ENCODE measurements at regions not wholly inside any gene's neighbourhood (a gene's known extent, or its start where the extent isn't known, plus 50 kb on each side); places are given as distances from the start of the nearest gene placed in this dataset.

DNA sequence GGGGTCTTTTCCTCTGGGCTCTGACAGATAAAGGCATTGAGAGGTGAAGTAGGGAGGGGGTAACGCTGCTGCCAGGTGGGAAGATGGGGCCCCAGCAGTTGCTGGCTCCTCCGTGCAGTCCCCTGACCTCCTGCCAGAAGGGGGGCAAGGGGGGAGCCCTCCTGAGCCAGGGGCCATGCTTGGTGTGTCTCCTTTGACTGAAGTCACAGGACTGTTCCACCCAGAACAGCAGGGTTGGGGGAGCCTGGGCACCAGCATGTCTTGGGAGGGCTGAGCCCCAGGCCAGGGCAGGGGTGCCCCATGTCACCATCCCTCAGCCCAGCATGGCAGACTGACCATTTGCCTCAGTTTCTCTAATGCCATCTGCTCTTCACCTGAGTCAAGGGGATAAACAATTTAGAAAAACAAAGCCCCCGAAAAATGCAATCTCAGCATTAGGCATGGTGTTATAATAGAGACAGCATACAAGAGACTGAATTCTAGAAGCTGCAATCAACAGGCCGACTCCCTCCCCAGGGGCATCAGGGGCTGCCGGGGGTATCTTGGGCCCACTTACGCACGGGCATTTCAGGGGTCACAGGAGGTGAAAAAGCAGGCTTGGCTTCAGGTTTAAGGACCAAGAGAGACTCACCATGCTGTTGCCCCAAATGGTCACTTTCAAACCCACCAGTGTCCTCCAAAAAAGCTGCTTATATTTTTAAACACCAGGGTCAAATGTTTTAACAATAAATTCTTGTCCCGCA lies 108.6 kb upstream of the GPR26 start (continued):
- TF ChIP-seq, protein P1, sequence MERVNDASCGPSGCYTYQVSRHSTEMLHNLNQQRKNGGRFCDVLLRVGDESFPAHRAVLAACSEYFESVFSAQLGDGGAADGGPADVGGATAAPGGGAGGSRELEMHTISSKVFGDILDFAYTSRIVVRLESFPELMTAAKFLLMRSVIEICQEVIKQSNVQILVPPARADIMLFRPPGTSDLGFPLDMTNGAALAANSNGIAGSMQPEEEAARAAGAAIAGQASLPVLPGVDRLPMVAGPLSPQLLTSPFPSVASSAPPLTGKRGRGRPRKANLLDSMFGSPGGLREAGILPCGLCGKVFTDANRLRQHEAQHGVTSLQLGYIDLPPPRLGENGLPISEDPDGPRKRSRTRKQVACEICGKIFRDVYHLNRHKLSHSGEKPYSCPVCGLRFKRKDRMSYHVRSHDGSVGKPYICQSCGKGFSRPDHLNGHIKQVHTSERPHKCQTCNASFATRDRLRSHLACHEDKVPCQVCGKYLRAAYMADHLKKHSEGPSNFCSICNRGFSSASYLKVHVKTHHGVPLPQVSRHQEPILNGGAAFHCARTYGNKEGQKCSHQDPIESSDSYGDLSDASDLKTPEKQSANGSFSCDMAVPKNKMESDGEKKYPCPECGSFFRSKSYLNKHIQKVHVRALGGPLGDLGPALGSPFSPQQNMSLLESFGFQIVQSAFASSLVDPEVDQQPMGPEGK (CRISPR knock-in tag; IDR thresholded peaks at IDR 0.05; ENCODE audit: borderline replicate concordance), result no peak
- TF ChIP-seq ZFP30 (CRISPR knock-in tag; IDR thresholded peaks at IDR 0.05), result no peak
- TF ChIP-seq ZNF8 (CRISPR knock-in tag; IDR thresholded peaks at IDR 0.05), result no peak
- no peak for TF ChIP-seq TCF4 (CRISPR knock-in tag; IDR thresholded peaks at IDR 0.05; ENCODE audit: borderline replicate concordance)

DNA sequence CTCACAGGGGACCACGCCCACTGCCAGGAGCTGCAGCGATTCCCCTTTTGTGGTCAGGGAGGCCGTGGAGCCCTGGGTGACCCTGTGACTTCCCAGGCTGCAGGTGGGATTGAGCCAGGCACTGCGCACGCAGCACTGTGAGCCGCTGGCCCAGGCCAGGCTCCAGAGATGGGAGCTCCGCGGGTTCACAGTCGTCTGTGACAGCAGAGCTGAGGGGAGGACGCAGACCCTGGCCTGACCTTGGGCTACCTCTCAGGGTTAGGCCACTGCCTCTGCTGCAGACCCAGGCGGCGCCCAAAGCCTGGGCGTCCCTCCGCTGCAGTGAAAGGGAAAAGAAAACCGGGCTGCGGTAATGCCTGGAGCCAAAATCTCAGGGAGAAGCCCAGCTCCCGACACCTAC lies 107.5 kb upstream of the GPR26 start:
- TF ChIP-seq PPARA (CRISPR knock-in tag; IDR thresholded peaks at IDR 0.05; ENCODE audit: borderline replicate concordance) (no peak), GLIS3 (CRISPR knock-in tag; IDR thresholded peaks at IDR 0.05) (no peak), ZC3H10 (CRISPR knock-in tag; IDR thresholded peaks at IDR 0.05) (no peak), ZNF565 (CRISPR knock-in tag; conservative IDR thresholded peaks at IDR 0.05; ENCODE audit: low read depth) (no peak), ARNTL (CRISPR knock-in tag; IDR thresholded peaks at IDR 0.05; ENCODE audit: borderline replicate concordance, low read depth) (no peak)
- TF ChIP-seq, protein P2, sequence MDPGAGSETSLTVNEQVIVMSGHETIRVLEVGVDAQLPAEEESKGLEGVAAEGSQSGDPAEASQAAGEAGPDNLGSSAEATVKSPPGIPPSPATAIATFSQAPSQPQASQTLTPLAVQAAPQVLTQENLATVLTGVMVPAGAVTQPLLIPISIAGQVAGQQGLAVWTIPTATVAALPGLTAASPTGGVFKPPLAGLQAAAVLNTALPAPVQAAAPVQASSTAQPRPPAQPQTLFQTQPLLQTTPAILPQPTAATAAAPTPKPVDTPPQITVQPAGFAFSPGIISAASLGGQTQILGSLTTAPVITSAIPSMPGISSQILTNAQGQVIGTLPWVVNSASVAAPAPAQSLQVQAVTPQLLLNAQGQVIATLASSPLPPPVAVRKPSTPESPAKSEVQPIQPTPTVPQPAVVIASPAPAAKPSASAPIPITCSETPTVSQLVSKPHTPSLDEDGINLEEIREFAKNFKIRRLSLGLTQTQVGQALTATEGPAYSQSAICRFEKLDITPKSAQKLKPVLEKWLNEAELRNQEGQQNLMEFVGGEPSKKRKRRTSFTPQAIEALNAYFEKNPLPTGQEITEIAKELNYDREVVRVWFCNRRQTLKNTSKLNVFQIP (CRISPR knock-in tag; IDR thresholded peaks at IDR 0.05; ENCODE audit: borderline replicate concordance, low read depth), result no peak
- TF ChIP-seq, protein P1 (CRISPR knock-in tag; IDR thresholded peaks at IDR 0.05; ENCODE audit: borderline replicate concordance), result no peak
- no peak for ATAC-seq

DNA sequence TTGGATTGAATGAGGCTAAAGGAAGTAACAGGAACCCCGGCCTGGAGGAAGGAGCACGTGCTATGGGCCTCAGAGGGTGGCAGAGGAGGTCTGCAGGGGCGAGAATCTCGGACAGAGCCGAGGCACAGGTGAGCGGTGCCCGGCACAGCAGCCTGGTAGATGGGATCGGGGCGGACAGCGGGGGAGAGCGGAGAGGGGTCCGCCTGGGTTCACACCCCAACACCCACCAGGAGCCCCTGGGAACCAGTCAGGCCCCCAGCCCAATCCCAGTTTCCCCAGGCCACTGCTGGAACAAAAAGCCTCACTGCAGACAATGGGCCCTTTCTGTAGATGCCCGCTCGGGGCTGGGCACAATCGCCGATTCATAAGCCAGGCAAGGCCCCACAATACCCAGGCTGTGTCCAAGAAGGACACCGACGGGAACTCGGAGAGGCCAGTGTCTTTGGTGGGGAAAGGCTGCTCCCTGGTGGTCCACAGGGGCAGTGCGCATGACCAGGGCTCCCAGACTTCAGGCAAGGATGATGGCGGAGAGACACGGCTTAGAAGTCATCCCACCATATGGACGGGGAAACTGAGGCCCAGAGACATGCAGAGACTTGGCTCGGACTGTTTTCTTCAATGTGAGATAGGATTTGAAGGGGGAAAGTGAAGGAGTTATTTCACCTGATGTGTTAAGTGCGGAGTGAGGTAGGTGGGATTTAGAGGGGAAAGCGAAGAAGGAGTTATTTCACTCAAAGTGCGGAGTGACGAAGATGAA lies 106.9 kb upstream of the GPR26 start:
- peak; percentile 95 for ATAC-seq
- TF ChIP-seq ZNF70 (CRISPR knock-in tag; IDR thresholded peaks at IDR 0.05), result 0 out of 2 replicates have a peak, but pooled peaks have one; percentile 32
- no peak for TF ChIP-seq ISL1 (CRISPR knock-in tag; IDR thresholded peaks at IDR 0.05)
- TF ChIP-seq, protein P2 (CRISPR knock-in tag; IDR thresholded peaks at IDR 0.05; ENCODE audit: borderline replicate concordance, low read depth), result no peak
- TF ChIP-seq, protein P3, sequence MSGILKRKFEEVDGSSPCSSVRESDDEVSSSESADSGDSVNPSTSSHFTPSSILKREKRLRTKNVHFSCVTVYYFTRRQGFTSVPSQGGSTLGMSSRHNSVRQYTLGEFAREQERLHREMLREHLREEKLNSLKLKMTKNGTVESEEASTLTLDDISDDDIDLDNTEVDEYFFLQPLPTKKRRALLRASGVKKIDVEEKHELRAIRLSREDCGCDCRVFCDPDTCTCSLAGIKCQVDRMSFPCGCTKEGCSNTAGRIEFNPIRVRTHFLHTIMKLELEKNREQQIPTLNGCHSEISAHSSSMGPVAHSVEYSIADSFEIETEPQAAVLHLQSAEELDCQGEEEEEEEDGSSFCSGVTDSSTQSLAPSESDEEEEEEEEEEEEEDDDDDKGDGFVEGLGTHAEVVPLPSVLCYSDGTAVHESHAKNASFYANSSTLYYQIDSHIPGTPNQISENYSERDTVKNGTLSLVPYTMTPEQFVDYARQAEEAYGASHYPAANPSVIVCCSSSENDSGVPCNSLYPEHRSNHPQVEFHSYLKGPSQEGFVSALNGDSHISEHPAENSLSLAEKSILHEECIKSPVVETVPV (CRISPR knock-in tag; IDR thresholded peaks at IDR 0.05), result no peak

DNA sequence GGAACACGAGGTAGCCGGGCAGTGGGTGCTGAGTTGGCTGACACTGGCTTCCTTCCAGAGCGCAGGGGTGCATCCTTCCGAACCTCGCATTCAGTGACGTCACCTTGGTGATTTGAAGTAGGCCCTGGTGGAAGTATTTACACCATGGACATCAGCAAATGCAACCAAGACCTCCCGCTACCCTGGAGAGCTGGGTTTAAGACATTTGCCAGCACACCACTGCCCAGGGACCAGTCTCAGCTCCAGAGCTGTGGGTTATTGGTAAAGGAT lies 106.4 kb upstream of the GPR26 start:
- ATAC-seq, result no peak
- TF ChIP-seq BACH2 (CRISPR knock-in tag; IDR thresholded peaks at IDR 0.05; ENCODE audit: borderline replicate concordance), result no peak
- no peak for TF ChIP-seq ZNF8 (CRISPR knock-in tag; IDR thresholded peaks at IDR 0.05)
- no peak for TF ChIP-seq OSR1 (CRISPR knock-in tag; IDR thresholded peaks at IDR 0.05)
- TF ChIP-seq CSDC2 (CRISPR knock-in tag; IDR thresholded peaks at IDR 0.05), result no peak
- no peak for TF ChIP-seq ARNTL (CRISPR knock-in tag; IDR thresholded peaks at IDR 0.05; ENCODE audit: borderline replicate concordance, low read depth)
- TF ChIP-seq, protein P2 (CRISPR knock-in tag; IDR thresholded peaks at IDR 0.05; ENCODE audit: borderline replicate concordance, low read depth), result no peak

Measured in SK-N-SH treated with all-trans-retinoic acid at 6 μM for 48 hours (cell line).